K562 (cell line): ENCODE measurements at regions not wholly inside any gene's neighbourhood (a gene's known extent, or its start where the extent isn't known, plus 50 kb on each side); places are given as distances from the start of the nearest gene placed in this dataset.

Experiments used
- ATAC-seq: fragments of 200-7000 bp; cut with Tn5 transposase; 3 replicates; pipeline ENCODE4 v1.9.1; 2020; ENCODE audit warnings: moderate library complexity
- BruUV-seq: library from RNA; stranded (reverse); fragments of 400-500 nt; replicated peaks from 2 replicates; lab custom pipeline; 2021; lab: Mats Ljungman, UMichigan
- CTCF ChIA-PET: fragments of 300-600 bp; formaldehyde crosslinking; extraction: SDS; loops from one replicate; lab custom pipeline; 2021; ENCODE audit warnings: low intra/inter-chr PET ratio; lab: Yijun Ruan, JAX
- POLR2A ChIA-PET: fragments of 300-600, 350-650 bp; sonication (Branson Sonifier 250); formaldehyde crosslinking; extraction: SDS; loops from one replicate; lab custom pipeline; 2021; ENCODE audit warnings: antibody characterized with exemption, inconsistent platforms; lab: Yijun Ruan, JAX
- DNase-seq, 4 experiments: peaks; one replicate each; pipeline versions ENCODE4 v3.0.0 to v3.0.0-alpha.2; 2011 to 2018; ENCODE audit warnings: low spot score in 3 of 4, mixed read lengths in 3 of 4; ENCODE audit errors: extremely low read depth in 1 of 4
- FAIRE-seq: peaks from 2 replicates; lab custom pipeline; 2011; peaks lifted over from hg19 to GRCh38; lab: Jason Lieb, UNC
- H2AFZ ChIP-seq: 2 replicates; pipeline ENCODE4 v1.6.0; 2011; ENCODE audit warnings: low read depth, low read length, control low read depth, inconsistent platforms
- H3K27ac ChIP-seq: fragments of 200-600 bp; 3 replicates; pipeline ENCODE4 v1.8.0; 2011; ENCODE audit warnings: low read depth, mild to moderate bottlenecking, control low read depth, inconsistent platforms, low read length, moderate library complexity, mixed read lengths; ENCODE audit errors: extremely low read depth
- H3K27me3 ChIP-seq, 2 experiments: fragments of 300-600 bp in 1 of 2; 2 replicates in 1 of 2; 3 replicates in 1 of 2; pipeline versions ENCODE4 v1.6.0 to v1.8.0; 2011; ENCODE audit warnings: inconsistent platforms in 2 of 2, low read length in 2 of 2, mild to moderate bottlenecking in 1 of 2, mixed read lengths in 1 of 2, moderate library complexity in 1 of 2; ENCODE audit not compliant: control insufficient read depth in 2 of 2, insufficient read depth in 2 of 2
- H3K36me3 ChIP-seq: fragments of 300-600 bp; 3 replicates; pipeline ENCODE4 v1.8.0; 2011; ENCODE audit warnings: mild to moderate bottlenecking, low read length, inconsistent platforms; ENCODE audit not compliant: control insufficient read depth, insufficient read depth
- H3K4me1 ChIP-seq, 2 experiments: fragments of 200-600 bp in 1 of 2; replicated peaks in 1 of 2; 2 replicates in 1 of 2; 3 replicates in 1 of 2; pipeline versions ENCODE4 v1.5.1 to v1.8.0; 2011; ENCODE audit warnings: inconsistent platforms in 2 of 2, low read length in 2 of 2, mild to moderate bottlenecking in 1 of 2, mixed read lengths in 1 of 2, moderate library complexity in 1 of 2; ENCODE audit not compliant: control insufficient read depth in 2 of 2, insufficient read depth in 2 of 2
- H3K4me2 ChIP-seq: 2 replicates; pipeline ENCODE4 v1.6.1; 2011; ENCODE audit warnings: low read length, control low read depth, inconsistent platforms, mixed read lengths; ENCODE audit not compliant: insufficient read depth
- H3K4me3 ChIP-seq: fragments of 200-600 bp; sonication (generic), shearing (Covaris generic); 2 replicates; pipeline ENCODE4 v1.5.1; 2016; ENCODE audit warnings: control low read depth, inconsistent platforms
- H3K79me2 ChIP-seq: fragments of 200-600 bp; 3 replicates; pipeline ENCODE4 v1.8.0; 2011; ENCODE audit warnings: low read length, inconsistent platforms; ENCODE audit not compliant: control insufficient read depth, insufficient read depth
- H3K9ac ChIP-seq, 2 experiments: 2 replicates each; pipeline versions ENCODE4 v1.6.0 to v1.6.1; 2011; ENCODE audit warnings: low read depth in 2 of 2, low read length in 2 of 2, control low read depth in 1 of 2, inconsistent platforms in 1 of 2, mild to moderate bottlenecking in 1 of 2, mixed read lengths in 1 of 2; ENCODE audit not compliant: insufficient read depth in 1 of 2
- H3K9me1 ChIP-seq: one replicate; pipeline ENCODE4 v1.6.0; 2011; ENCODE audit warnings: inconsistent platforms, mild to moderate bottlenecking, low read length, moderate library complexity; ENCODE audit not compliant: control insufficient read depth, insufficient read depth
- H3K9me3 ChIP-seq: replicated peaks from 2 replicates; pipeline ENCODE4 v1.5.1; 2011; ENCODE audit warnings: low read depth, low read length, inconsistent platforms; ENCODE audit not compliant: control insufficient read depth, insufficient read depth
- H4K20me1 ChIP-seq: replicated peaks from 2 replicates; pipeline ENCODE4 v1.6.1; 2011; ENCODE audit warnings: low read length, inconsistent platforms, mixed read lengths; ENCODE audit not compliant: control insufficient read depth, insufficient read depth
- ATF6 ChIP-seq: sonication (generic); formaldehyde crosslinking; IDR thresholded peaks from 2 replicates; pipeline ENCODE4 v1.4.0; 2020; ENCODE audit warnings: mild to moderate bottlenecking, missing genetic modification reagents
- FOXO4 ChIP-seq: fragments of 450-650 bp; formaldehyde crosslinking; IDR thresholded peaks from 2 replicates; pipeline ENCODE4 v1.4.0; 2020; ENCODE audit warnings: mild to moderate bottlenecking, moderate library complexity
- HDAC3 ChIP-seq: fragments of 450-650 bp; IDR thresholded peaks from 2 replicates; pipeline ENCODE4 v1.6.1; 2018; ENCODE audit warnings: borderline replicate concordance, mild to moderate bottlenecking, moderate library complexity; ENCODE audit not compliant: partially characterized antibody
- IFI16 ChIP-seq: fragments of 250-450 bp; sonication (Bioruptor Pico); IDR thresholded peaks from 2 replicates; pipeline ENCODE4 v2.1.2; 2022; ENCODE audit warnings: mild to moderate bottlenecking, inconsistent platforms
- LARP7 ChIP-seq: fragments of 450-650 bp; IDR thresholded peaks from 2 replicates; pipeline ENCODE4 v1.6.1; 2016
- NELFE ChIP-seq: IDR thresholded peaks from 2 replicates; pipeline ENCODE4 v1.6.1; 2011; ENCODE audit warnings: mild to moderate bottlenecking; ENCODE audit not compliant: insufficient read depth, insufficient read length
- NFE2 ChIP-seq: IDR thresholded peaks from 2 replicates; pipeline ENCODE4 v1.6.1; 2014; ENCODE audit warnings: antibody characterized with exemption, low read depth
- NUFIP1 ChIP-seq: fragments of 450-650 bp; IDR thresholded peaks from 2 replicates; pipeline ENCODE4 v1.6.1; 2018; ENCODE audit not compliant: partially characterized antibody
- POLR3G ChIP-seq: IDR thresholded peaks from 2 replicates; pipeline ENCODE4 v1.6.1; 2011; ENCODE audit not compliant: insufficient read length, insufficient replicate concordance; ENCODE audit errors: extremely low read depth
- SRF ChIP-seq, 2 experiments: fragments of 250-450, 450-650 bp in 1 of 2; sonication (Bioruptor Pico) in 1 of 2; sonication (generic) in 1 of 2; formaldehyde crosslinking; IDR thresholded peaks; 2 replicates each; pipeline versions ENCODE4 v1.5.0 to v1.5.1; 2020 to 2022; ENCODE audit warnings: mild to moderate bottlenecking in 1 of 2, missing genetic modification reagents in 1 of 2
- ZEB2 ChIP-seq: fragments of 450-650 bp; IDR thresholded peaks from 2 replicates; pipeline ENCODE4 v1.6.1; 2016
- ZNF253 ChIP-seq: fragments of 250-450 bp; sonication (Bioruptor Pico); conservative IDR thresholded peaks from 2 replicates; pipeline ENCODE4 v1.6.1; 2021; ENCODE audit warnings: mild to moderate bottlenecking
- WGBS: fragments of 100-300 bp; shearing (Covaris generic); methylation state at CpG from one replicate; pipeline ENCODE4 v1.1.6; 2016; ENCODE audit warnings: low coverage, mixed read lengths; ENCODE audit not compliant: insufficient coverage; ENCODE audit errors: missing lambda C conversion rate; 5-methylcytosine and 5-hydroxymethylcytosine counted together
- in situ Hi-C: fragments of 300-500 bp; cut with MboI; formaldehyde crosslinking; loops from 4 replicates; pipeline ENCODE4 v1.15.0; 2018; ENCODE audit warnings: inconsistent platforms, mixed read lengths
- intact Hi-C: fragments of 100-400 bp; cut with micrococcal nuclease; formaldehyde crosslinking; loops from 2 replicates; pipeline ENCODE4 v1.14.2; 2022
- TF ChIP-seq, protein P1 (sequence below): IDR thresholded peaks from 2 replicates; pipeline ENCODE4 v1.6.1; 2011; ENCODE audit warnings: borderline replicate concordance, low read depth, mild to moderate bottlenecking, moderate library complexity, low read length; ENCODE audit not compliant: insufficient read depth, poor library complexity, severe bottlenecking

DNA sequence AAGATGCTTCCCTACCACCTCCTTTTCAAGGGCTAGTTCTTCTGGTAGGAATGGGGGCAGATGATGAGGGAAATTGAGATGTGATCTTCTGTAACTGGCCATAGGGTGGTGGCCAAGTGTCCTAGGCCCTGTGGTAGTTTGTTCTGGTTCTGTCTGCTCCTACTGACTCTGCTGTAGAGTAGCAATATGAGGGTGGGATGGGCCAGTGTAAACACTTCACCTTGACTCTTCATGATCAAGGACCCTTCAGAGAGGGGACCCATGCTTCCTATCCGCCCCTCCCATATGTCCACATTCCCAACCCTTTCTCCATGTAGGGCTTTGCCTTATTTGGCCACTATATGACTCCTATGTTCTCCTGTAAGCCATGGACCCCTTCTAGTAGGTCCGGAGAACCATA is 230.3 kb upstream of the SESN3 start:
- peaks cover 0 to 4% of the 10 kb centered on the region in 2 experiments; a peak in 1 of 5 replicates for H3K27me3 ChIP-seq
- no peak overlapping the region for H3K9ac ChIP-seq
- peaks cover 0 to 5% of the 10 kb centered on the region in 2 experiments; a peak in 1 of 5 replicates for H3K4me1 ChIP-seq
- H3K4me3 ChIP-seq, result no peak overlapping the region
- H4K20me1 ChIP-seq, result no peaks in the 10 kb centered on the region
- H3K4me2 ChIP-seq, result no peak overlapping the region
- H3K9me1 ChIP-seq, result no peaks in the 10 kb centered on the region
- 0% methylated on average over 2 of the region's 2 CpGs for WGBS
- no peak overlapping the region for H3K27ac ChIP-seq
- intact Hi-C loops, result no loop called here
- BruUV-seq, result no TSS peak
- in situ Hi-C loops, result no loop called here
- H3K9me3 ChIP-seq, result no peaks in the 10 kb centered on the region
- TF ChIP-seq ATF6 (CRISPR knock-in tag) (no peak), NUFIP1 (no peak), POLR3G (no peak), NFE2 (no peak), HDAC3 (no peak), NELFE (no peak), LARP7 (no peak), SRF (CRISPR knock-in tag; IDR thresholded peaks at IDR 0.05) (no peak), ZEB2 (no peak), IFI16 (no peak), ZNF253 (no peak), FOXO4 (CRISPR knock-in tag) (no peak)
- TF ChIP-seq, protein P1, sequence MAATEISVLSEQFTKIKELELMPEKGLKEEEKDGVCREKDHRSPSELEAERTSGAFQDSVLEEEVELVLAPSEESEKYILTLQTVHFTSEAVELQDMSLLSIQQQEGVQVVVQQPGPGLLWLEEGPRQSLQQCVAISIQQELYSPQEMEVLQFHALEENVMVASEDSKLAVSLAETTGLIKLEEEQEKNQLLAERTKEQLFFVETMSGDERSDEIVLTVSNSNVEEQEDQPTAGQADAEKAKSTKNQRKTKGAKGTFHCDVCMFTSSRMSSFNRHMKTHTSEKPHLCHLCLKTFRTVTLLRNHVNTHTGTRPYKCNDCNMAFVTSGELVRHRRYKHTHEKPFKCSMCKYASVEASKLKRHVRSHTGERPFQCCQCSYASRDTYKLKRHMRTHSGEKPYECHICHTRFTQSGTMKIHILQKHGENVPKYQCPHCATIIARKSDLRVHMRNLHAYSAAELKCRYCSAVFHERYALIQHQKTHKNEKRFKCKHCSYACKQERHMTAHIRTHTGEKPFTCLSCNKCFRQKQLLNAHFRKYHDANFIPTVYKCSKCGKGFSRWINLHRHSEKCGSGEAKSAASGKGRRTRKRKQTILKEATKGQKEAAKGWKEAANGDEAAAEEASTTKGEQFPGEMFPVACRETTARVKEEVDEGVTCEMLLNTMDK, result no peak
- no peaks in the 10 kb centered on the region for H3K36me3 ChIP-seq
- FAIRE-seq (no peak), DNase-seq (no peak), ATAC-seq (no peak)
- ChIA-PET CTCF (no interaction called here), POLR2A (interaction anchor here (0.9 to 2.7 kb wide), 2 partner anchors 17 to 29 kb away, joined by 3 to 6 read pairs; no protein-coding TSS in a partner anchor)
- H2AFZ ChIP-seq, result no peak overlapping the region
- no peaks in the 10 kb centered on the region for H3K79me2 ChIP-seq
